GM23338 (cell line): ENCODE measurements at regions not wholly inside any gene's neighbourhood (a gene's known extent, or its start where the extent isn't known, plus 50 kb on each side); places are given as distances from the start of the nearest gene placed in this dataset.

Experiments used
- ATAC-seq: fragments of 200-7000 bp; cut with Tn5 transposase; 3 replicates; pipeline ENCODE4 v1.9.1; 2020
- DNase-seq: peaks from one replicate; pipeline ENCODE4 v3.0.0-alpha.2; 2015; ENCODE audit warnings: low spot score
- H2AFZ ChIP-seq: fragments of 200-600 bp; sonication (generic); 2 replicates; pipeline ENCODE4 v1.8.0; 2016; ENCODE audit warnings: antibody characterized with exemption, mild to moderate bottlenecking, moderate library complexity
- H3F3A ChIP-seq: fragments of 200-600 bp; sonication (generic); replicated peaks from 2 replicates; pipeline ENCODE4 v1.8.0; 2017; ENCODE audit warnings: antibody characterized with exemption, mixed run types, low read depth
- H3K27ac ChIP-seq: fragments of 200-600 bp; sonication (generic); 2 replicates; pipeline ENCODE4 v1.6.1; 2016; ENCODE audit warnings: low read depth
- H3K27me3 ChIP-seq: fragments of 200-600 bp; sonication (generic); 2 replicates; pipeline ENCODE4 v1.8.0; 2016; ENCODE audit warnings: mild to moderate bottlenecking, mixed run types, moderate library complexity; ENCODE audit not compliant: insufficient read depth
- H3K36me3 ChIP-seq: fragments of 200-600 bp; sonication (generic); 2 replicates; pipeline ENCODE4 v1.8.0; 2016; ENCODE audit warnings: mild to moderate bottlenecking; ENCODE audit not compliant: insufficient read depth
- H3K4me1 ChIP-seq: fragments of 200-600 bp; sonication (generic); 2 replicates; pipeline ENCODE4 v1.8.0; 2016; ENCODE audit warnings: mild to moderate bottlenecking, moderate library complexity; ENCODE audit not compliant: insufficient read depth
- H3K4me2 ChIP-seq: fragments of 200-600 bp; sonication (generic); 2 replicates; pipeline ENCODE4 v1.7.1; 2017; ENCODE audit warnings: mixed run types
- H3K4me3 ChIP-seq: fragments of 200-600 bp; sonication (generic); 2 replicates; pipeline ENCODE4 v1.6.1; 2016; ENCODE audit warnings: mixed run types
- H3K79me2 ChIP-seq: fragments of 200-600 bp; sonication (generic); replicated peaks from 2 replicates; pipeline ENCODE4 v1.8.0; 2017; ENCODE audit warnings: mild to moderate bottlenecking; ENCODE audit not compliant: insufficient read depth
- H3K9me2 ChIP-seq: fragments of 200-600 bp; sonication (generic); 2 replicates; pipeline ENCODE4 v1.8.0; 2017; ENCODE audit not compliant: insufficient read depth
- H4K20me1 ChIP-seq: fragments of 200-600 bp; sonication (generic); replicated peaks from 2 replicates; pipeline ENCODE4 v1.8.0; 2017; ENCODE audit warnings: mild to moderate bottlenecking; ENCODE audit not compliant: insufficient read depth
- H3K27ac Mint-ChIP-seq: 2 replicates; pipeline ENCODE4 v1.8.0; 2020; ENCODE audit warnings: inconsistent platforms, mild to moderate bottlenecking, moderate library complexity, mixed read lengths
- H3K27me3 Mint-ChIP-seq: 3 replicates; pipeline ENCODE4 v1.8.0; 2022; ENCODE audit warnings: low read depth, mild to moderate bottlenecking, moderate library complexity, mixed read lengths, inconsistent platforms; ENCODE audit not compliant: insufficient read depth, poor library complexity
- H3K36me3 Mint-ChIP-seq: 3 replicates; pipeline ENCODE4 v1.8.0; 2021; ENCODE audit warnings: low read depth, mild to moderate bottlenecking, inconsistent platforms, moderate library complexity, mixed read lengths
- H3K4me1 Mint-ChIP-seq: 3 replicates; pipeline ENCODE4 v1.8.0; 2020; ENCODE audit warnings: mild to moderate bottlenecking, inconsistent platforms, mixed read lengths
- H3K4me3 Mint-ChIP-seq: 3 replicates; pipeline ENCODE4 v1.8.0; 2021; ENCODE audit warnings: moderate library complexity, mild to moderate bottlenecking, inconsistent platforms, mixed read lengths
- H3K9me3 Mint-ChIP-seq: 3 replicates; pipeline ENCODE4 v1.8.0; 2020; ENCODE audit warnings: moderate library complexity, mild to moderate bottlenecking, inconsistent platforms, mixed read lengths
- CREB1 ChIP-seq: fragments of 250-450 bp; sonication (Bioruptor Pico); IDR thresholded peaks from 2 replicates; pipeline ENCODE4 v1.5.0; 2020; ENCODE audit warnings: low read depth, mild to moderate bottlenecking, moderate library complexity
- CTCF ChIP-seq, 2 experiments: fragments of 200-600 bp in 1 of 2; sonication (generic) in 1 of 2; conservative IDR thresholded peaks; 2 replicates each; pipeline versions ENCODE4 v1.5.1 to v1.6.1; 2016 to 2017; ENCODE audit warnings: antibody characterized with exemption in 2 of 2, low read depth in 2 of 2, mild to moderate bottlenecking in 2 of 2, moderate library complexity in 1 of 2
- ETS1 ChIP-seq: IDR thresholded peaks from 2 replicates; pipeline ENCODE4 v1.6.1; 2016; ENCODE audit warnings: antibody characterized with exemption
- EZH2 ChIP-seq: fragments of 200-600 bp; sonication (generic); IDR thresholded peaks from one replicate; pipeline ENCODE4 v1.8.0; 2017; ENCODE audit warnings: antibody characterized with exemption, mild to moderate bottlenecking, low read depth; ENCODE audit not compliant: unreplicated experiment
- EZH2phosphoT487 ChIP-seq: fragments of 200-600 bp; sonication (generic); IDR thresholded peaks from one replicate; pipeline ENCODE4 v1.8.1; 2018; ENCODE audit warnings: antibody characterized with exemption; ENCODE audit not compliant: unreplicated experiment
- JUNB ChIP-seq: IDR thresholded peaks from one replicate; pipeline ENCODE4 v1.6.1; 2016; ENCODE audit warnings: antibody characterized with exemption; ENCODE audit not compliant: unreplicated experiment
- NANOG ChIP-seq: IDR thresholded peaks from 2 replicates; pipeline ENCODE4 v1.6.1; 2016; ENCODE audit warnings: antibody characterized with exemption, borderline replicate concordance
- POLR2AphosphoS5 ChIP-seq: IDR thresholded peaks from 2 replicates; pipeline ENCODE4 v1.6.1; 2016; ENCODE audit warnings: antibody characterized with exemption, low read depth
- REST ChIP-seq: IDR thresholded peaks from one replicate; pipeline ENCODE4 v1.6.1; 2018; ENCODE audit warnings: antibody characterized with exemption; ENCODE audit not compliant: unreplicated experiment
- STAT1 ChIP-seq: IDR thresholded peaks from one replicate; pipeline ENCODE4 v1.6.1; 2016; ENCODE audit warnings: antibody characterized with exemption; ENCODE audit not compliant: unreplicated experiment
- ZNF114 ChIP-seq: fragments of 250-450 bp; sonication (Bioruptor Pico); IDR thresholded peaks from 2 replicates; pipeline ENCODE4 v1.5.0; 2020; ENCODE audit warnings: mild to moderate bottlenecking, moderate library complexity
- ZNF331 ChIP-seq: fragments of 250-450 bp; sonication (Bioruptor Pico); IDR thresholded peaks from 2 replicates; pipeline ENCODE4 v1.5.0; 2020; ENCODE audit warnings: low read depth, mild to moderate bottlenecking, moderate library complexity
- ZNF462 ChIP-seq: fragments of 250-450 bp; sonication (Bioruptor Pico); IDR thresholded peaks from 2 replicates; pipeline ENCODE4 v1.5.0; 2020; ENCODE audit warnings: mild to moderate bottlenecking, moderate library complexity

DNA sequence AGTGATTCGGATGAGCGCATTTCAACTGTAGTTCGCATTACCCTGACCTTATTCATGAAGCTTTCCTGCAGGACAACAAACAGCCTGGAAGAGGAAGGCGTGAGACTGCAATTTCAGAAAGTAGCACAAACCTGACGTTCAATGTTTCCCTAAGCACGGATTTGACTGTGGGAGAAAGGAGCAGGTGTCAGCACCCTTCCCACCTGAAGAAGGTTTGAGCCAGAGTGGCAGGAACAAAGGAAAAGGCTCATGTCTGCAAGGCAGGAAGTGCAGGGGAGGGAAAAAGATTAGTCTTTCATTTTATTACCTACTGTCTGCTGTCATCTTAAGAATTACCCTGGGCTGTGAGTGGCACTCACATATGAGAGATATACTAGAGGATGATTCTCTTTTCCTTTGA lies 114.0 kb downstream of the MED10 start:
- Histone ChIP-seq H2AFZ (no peak overlapping the region), H3K4me3 (no peak overlapping the region), H3K4me1 (no peaks in the 10 kb centered on the region), H3K27ac (no peak overlapping the region), H3K9me2 (peaks cover 6% of the 10 kb centered on the region; the same call in 1 of the 2 replicates), H3F3A (no peaks in the 10 kb centered on the region), H4K20me1 (no peaks in the 10 kb centered on the region), H3K4me2 (no peak overlapping the region), H3K27me3 (no peaks in the 10 kb centered on the region), H3K36me3 (no peaks in the 10 kb centered on the region), H3K79me2 (no peaks in the 10 kb centered on the region)
- no peak for TF ChIP-seq EZH2phosphoT487
- no peak for TF ChIP-seq REST
- TF ChIP-seq ZNF114: no peak
- no peak for TF ChIP-seq POLR2AphosphoS5
- no peak for TF ChIP-seq EZH2
- TF ChIP-seq ETS1: no peak
- no peak for TF ChIP-seq STAT1
- no peak for TF ChIP-seq CTCF (conservative IDR thresholded peaks at IDR 0.05; ENCODE audit: low read depth in 2 of 2)
- TF ChIP-seq JUNB: no peak
- no peak for TF ChIP-seq CREB1 (CRISPR knock-in tag)
- no peak for TF ChIP-seq ZNF331 (CRISPR knock-in tag)
- TF ChIP-seq NANOG: no peak
- no peak for TF ChIP-seq ZNF462 (CRISPR knock-in tag)
- H3K4me3 Mint-ChIP-seq: no peak overlapping the region
- no peak for ATAC-seq
- H3K36me3 Mint-ChIP-seq: no peaks in the 10 kb centered on the region
- H3K9me3 Mint-ChIP-seq: peaks cover 5% of the 10 kb centered on the region
- H3K27me3 Mint-ChIP-seq: peaks cover 2% of the 10 kb centered on the region
- no peak for DNase-seq
- H3K4me1 Mint-ChIP-seq: no peaks in the 10 kb centered on the region; the same call in 1 of the 3 replicates
- 0 out of 2 replicates have a peak overlapping the region, but pooled peaks have one; percentile 53 for H3K27ac Mint-ChIP-seq
